ENCODE measurements at regions not wholly inside any gene's neighbourhood (a gene's known extent, or its start where the extent isn't known, plus 50 kb on each side); places are given as distances from the start of the nearest gene placed in this dataset.
"Not testable (repeated sequence)": the region's sequence is repeated elsewhere in the genome, so short reads cannot be mapped to it uniquely, and the experiment has no call there.

DNA sequence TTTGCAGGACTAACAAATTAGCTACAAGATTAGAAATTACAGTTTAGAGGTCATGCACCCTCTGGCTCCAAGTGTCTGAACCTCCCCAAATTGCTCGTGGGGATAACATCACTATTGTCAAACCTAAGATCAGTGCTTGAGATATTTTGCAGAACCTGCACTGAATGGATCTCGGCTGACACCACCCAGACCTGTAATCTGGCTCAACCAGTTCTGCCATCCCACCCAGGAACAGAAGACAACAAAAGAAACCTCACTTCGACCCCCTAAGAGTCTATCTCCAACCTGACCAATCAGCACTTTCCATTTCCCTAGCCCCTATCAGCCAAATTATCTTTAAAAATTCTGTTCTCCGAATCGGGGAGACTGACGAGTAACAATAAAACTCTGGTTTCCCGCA is 318.7 kb downstream of the NAP1L3 start:
- no peaks in the 10 kb centered on the region for H3K36me3 ChIP-seq
- H3K27me3 ChIP-seq, result no peaks in the 10 kb centered on the region
- no peak for TF ChIP-seq POLR2A (IDR thresholded peaks at IDR 0.05)
- no peak for TF ChIP-seq EP300 (IDR thresholded peaks at IDR 0.05)
- TF ChIP-seq, protein P1, sequence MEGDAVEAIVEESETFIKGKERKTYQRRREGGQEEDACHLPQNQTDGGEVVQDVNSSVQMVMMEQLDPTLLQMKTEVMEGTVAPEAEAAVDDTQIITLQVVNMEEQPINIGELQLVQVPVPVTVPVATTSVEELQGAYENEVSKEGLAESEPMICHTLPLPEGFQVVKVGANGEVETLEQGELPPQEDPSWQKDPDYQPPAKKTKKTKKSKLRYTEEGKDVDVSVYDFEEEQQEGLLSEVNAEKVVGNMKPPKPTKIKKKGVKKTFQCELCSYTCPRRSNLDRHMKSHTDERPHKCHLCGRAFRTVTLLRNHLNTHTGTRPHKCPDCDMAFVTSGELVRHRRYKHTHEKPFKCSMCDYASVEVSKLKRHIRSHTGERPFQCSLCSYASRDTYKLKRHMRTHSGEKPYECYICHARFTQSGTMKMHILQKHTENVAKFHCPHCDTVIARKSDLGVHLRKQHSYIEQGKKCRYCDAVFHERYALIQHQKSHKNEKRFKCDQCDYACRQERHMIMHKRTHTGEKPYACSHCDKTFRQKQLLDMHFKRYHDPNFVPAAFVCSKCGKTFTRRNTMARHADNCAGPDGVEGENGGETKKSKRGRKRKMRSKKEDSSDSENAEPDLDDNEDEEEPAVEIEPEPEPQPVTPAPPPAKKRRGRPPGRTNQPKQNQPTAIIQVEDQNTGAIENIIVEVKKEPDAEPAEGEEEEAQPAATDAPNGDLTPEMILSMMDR (IDR thresholded peaks at IDR 0.05), result no peak
- no peak for TF ChIP-seq POLR2AphosphoS5 (IDR thresholded peaks at IDR 0.05)
- H3K9me3 ChIP-seq, result no peaks in the 10 kb centered on the region
- no peaks in the 10 kb centered on the region for H3K4me1 ChIP-seq
- H3K27ac ChIP-seq, result no peak overlapping the region
- WGBS, result 49% methylated on average over 7 of the region's 7 CpGs
- H3K4me3 ChIP-seq, result no peak overlapping the region
- no peak for DNase-seq (ENCODE audit: low spot score in 2 of 2)

DNA sequence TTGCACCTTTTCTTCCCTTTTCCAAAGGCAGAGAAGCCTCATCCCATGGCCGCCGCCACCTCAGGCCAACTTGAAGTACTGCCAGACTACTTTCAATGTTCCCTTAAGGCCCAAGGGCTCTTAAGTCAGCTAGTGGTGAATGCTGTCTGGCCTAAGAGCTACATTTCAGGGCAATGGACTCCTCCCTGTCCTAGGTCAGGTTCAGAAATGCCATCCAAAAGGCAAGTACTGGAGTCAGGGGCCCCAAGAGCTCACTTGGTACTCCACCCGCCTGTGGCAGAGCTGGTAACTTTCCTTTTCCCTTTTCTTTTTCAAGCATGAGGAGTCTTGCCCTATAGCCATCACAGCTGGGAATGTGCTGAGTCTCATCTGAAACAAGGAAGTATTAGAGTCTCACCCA is 327.1 kb downstream of the NAP1L3 start:
- Histone ChIP-seq H3K27me3 (no peaks in the 10 kb centered on the region), H3K4me3 (no peak overlapping the region), H3K27ac (no peak overlapping the region), H3K4me1 (no peaks in the 10 kb centered on the region), H3K36me3 (no peaks in the 10 kb centered on the region), H3K9me3 (no peaks in the 10 kb centered on the region)
- WGBS, result 89% methylated on average over 3 of the region's 3 CpGs
- DNase-seq (ENCODE audit: low spot score in 2 of 2), result no peak
- TF ChIP-seq POLR2AphosphoS5 (IDR thresholded peaks at IDR 0.05), result no peak
- TF ChIP-seq POLR2A (IDR thresholded peaks at IDR 0.05), result no peak
- TF ChIP-seq, protein P1 (IDR thresholded peaks at IDR 0.05), result no peak

DNA sequence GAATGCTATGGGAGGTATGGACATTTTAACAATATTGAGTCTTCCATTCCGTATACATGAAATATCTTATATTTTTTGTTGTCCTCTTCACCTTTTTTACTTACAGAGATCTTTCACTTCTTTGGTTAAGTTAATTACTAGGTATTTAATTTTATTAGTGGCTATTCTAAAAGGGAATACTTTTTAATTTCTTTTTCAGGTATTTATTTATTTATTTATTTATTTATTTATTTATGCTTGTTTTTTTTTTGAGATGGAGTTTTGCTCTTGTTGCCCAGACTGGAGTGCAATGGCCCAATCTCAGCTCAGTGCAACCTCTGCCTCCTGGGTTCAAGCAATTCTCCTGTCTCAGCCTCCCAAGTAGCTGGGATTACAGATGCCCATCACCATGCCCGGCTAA is 329.1 kb downstream of the NAP1L3 start:
- 90% methylated on average over 2 of the region's 2 CpGs for WGBS
- H3K27ac ChIP-seq; H3K9me3 ChIP-seq; DNase-seq (ENCODE audit: low spot score in 2 of 2); H3K4me1 ChIP-seq; H3K36me3 ChIP-seq; H3K27me3 ChIP-seq; H3K4me3 ChIP-seq: not testable (repeated sequence)

DNA sequence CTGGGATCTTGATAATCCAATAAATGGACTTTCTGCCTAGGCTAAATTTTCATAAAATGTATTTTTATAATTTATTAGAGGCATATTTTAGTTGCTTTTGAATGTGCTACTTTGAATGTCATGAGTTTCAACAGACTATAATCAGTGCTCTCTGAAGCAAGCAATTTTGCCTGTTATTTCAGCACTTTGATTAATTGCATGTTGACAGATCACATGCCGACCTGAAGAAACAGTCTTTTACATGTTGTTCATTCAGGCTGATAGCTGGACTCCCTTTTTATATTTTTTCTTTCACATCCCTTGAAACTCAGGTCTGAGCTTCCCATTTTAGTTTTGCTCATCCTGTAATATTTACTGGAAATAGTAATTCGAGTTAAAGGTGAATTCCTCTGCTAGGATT is 341.0 kb downstream of the NAP1L3 start:
- H3K4me1 ChIP-seq, result no peaks in the 10 kb centered on the region
- no peak overlapping the region for H3K4me3 ChIP-seq
- no peaks in the 10 kb centered on the region for H3K9me3 ChIP-seq
- no peaks in the 10 kb centered on the region for H3K36me3 ChIP-seq
- H3K27ac ChIP-seq, result no peak overlapping the region
- TF ChIP-seq POLR2A (IDR thresholded peaks at IDR 0.05) (no peak), POLR2AphosphoS5 (IDR thresholded peaks at IDR 0.05) (no peak), EP300 (IDR thresholded peaks at IDR 0.05) (no peak)
- TF ChIP-seq, protein P1 (IDR thresholded peaks at IDR 0.05), result no peak
- H3K27me3 ChIP-seq, result no peaks in the 10 kb centered on the region
- 17% methylated on average over 2 of the region's 2 CpGs for WGBS
- no peak for DNase-seq (ENCODE audit: low spot score in 2 of 2)

DNA sequence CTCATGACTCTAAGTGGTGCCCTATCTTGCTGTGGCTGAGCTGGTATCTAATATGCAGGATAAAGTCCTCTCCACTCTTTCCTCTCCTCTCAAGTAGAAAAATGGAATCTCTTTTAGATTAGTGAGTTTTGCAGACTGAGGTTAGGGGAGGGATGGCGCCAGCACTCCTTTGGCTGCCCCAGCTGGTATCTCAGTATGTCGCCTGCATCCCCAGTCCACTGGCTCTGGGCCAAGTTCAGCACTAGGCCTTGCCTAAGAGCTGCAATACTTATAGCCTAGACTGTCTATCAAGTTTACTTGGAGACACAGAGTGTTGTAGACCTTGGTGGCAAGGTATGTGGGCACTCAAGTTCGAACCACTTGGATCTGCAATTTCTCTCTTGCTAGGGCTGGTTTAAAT is 351.3 kb downstream of the NAP1L3 start:
- Histone ChIP-seq H3K9me3 (no peaks in the 10 kb centered on the region), H3K4me1 (no peaks in the 10 kb centered on the region), H3K36me3 (no peaks in the 10 kb centered on the region), H3K4me3 (no peak overlapping the region), H3K27ac (no peak overlapping the region), H3K27me3 (no peaks in the 10 kb centered on the region)
- WGBS, result 90% methylated on average over 1 of the region's 3 CpGs
- no peak for DNase-seq (ENCODE audit: low spot score in 2 of 2)
- TF ChIP-seq EP300 (IDR thresholded peaks at IDR 0.05) (no peak), POLR2A (IDR thresholded peaks at IDR 0.05) (no peak), POLR2AphosphoS5 (IDR thresholded peaks at IDR 0.05) (no peak)
- TF ChIP-seq, protein P1 (IDR thresholded peaks at IDR 0.05), result no peak

DNA sequence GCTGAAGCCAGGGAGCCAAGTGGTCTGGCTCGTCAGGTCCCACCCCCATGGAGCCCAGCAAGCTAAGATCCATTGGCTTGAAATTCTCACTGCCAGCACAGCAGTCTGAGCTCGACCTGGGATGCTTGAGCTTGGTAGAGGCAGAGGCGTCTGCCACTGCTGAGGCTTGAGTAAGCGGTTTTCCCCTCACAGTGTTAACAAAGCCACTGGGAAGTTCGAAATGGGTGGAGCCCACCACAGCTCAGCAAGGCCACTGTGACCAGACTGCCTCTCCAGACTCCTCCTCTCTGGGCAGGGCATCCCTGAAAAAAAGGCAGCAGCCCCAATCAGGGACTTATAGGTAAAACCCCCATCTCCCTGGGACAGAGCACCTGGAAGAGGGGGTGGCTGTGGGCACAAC is 353.8 kb downstream of the NAP1L3 start:
- WGBS, result 45% methylated on average over 4 of the region's 5 CpGs
- no peaks in the 10 kb centered on the region for H3K4me1 ChIP-seq
- H3K36me3 ChIP-seq, result no peaks in the 10 kb centered on the region
- no peak for TF ChIP-seq POLR2A (IDR thresholded peaks at IDR 0.05)
- TF ChIP-seq, protein P1 (IDR thresholded peaks at IDR 0.05), result no peak
- TF ChIP-seq POLR2AphosphoS5 (IDR thresholded peaks at IDR 0.05), result no peak
- no peak for DNase-seq (ENCODE audit: low spot score in 2 of 2)
- H3K27me3 ChIP-seq, result no peaks in the 10 kb centered on the region
- no peak overlapping the region for H3K27ac ChIP-seq
- H3K4me3 ChIP-seq, result no peak overlapping the region
- H3K9me3 ChIP-seq, result no peaks in the 10 kb centered on the region
